A549 (cell line): ENCODE measurements at regions not wholly inside any gene's neighbourhood (a gene's known extent, or its start where the extent isn't known, plus 50 kb on each side); places are given as distances from the start of the nearest gene placed in this dataset.

Experiments used
- FOSL2 ChIP-seq, 2 experiments: fragments of 450-650 bp in 1 of 2; fragments of >200 bp in 1 of 2; sonication (Bioruptor Twin) in 1 of 2; formaldehyde crosslinking; IDR thresholded peaks; 2 replicates each; pipeline versions ENCODE4 v1.5.0 to v1.6.1; 2016 to 2020; ENCODE audit warnings: mild to moderate bottlenecking in 1 of 2, moderate library complexity in 1 of 2
- MAFK ChIP-seq: fragments of 450-650 bp; IDR thresholded peaks from 2 replicates; pipeline ENCODE4 v1.6.1; 2014; ENCODE audit not compliant: partially characterized antibody
- MAX ChIP-seq: IDR thresholded peaks from 2 replicates; pipeline ENCODE4 v1.6.1; 2012
- MAZ ChIP-seq: fragments of 150-350 bp; IDR thresholded peaks from 2 replicates; pipeline ENCODE4 v1.6.1; 2014; ENCODE audit warnings: antibody characterized with exemption, low read depth, low read length, borderline replicate concordance
- NPAS2 ChIP-seq: fragments of 250-450 bp; sonication (Bioruptor Pico); IDR thresholded peaks from 2 replicates; pipeline ENCODE4 v1.8.0; 2022; ENCODE audit warnings: mild to moderate bottlenecking, moderate library complexity, borderline replicate concordance
- PHF8 ChIP-seq: fragments of 200-600 bp; sonication (generic); IDR thresholded peaks from 2 replicates; pipeline ENCODE4 v1.6.1; 2016; ENCODE audit warnings: low read depth, mild to moderate bottlenecking, antibody characterized with exemption, moderate library complexity, borderline replicate concordance
- POLR2A ChIP-seq: IDR thresholded peaks from 2 replicates; pipeline ENCODE4 v1.6.1; 2012; ENCODE audit warnings: mild to moderate bottlenecking, low read length
- RFX5 ChIP-seq: fragments of 450-650 bp; IDR thresholded peaks from 2 replicates; pipeline ENCODE4 v1.7.1; 2014; ENCODE audit warnings: antibody characterized with exemption, mild to moderate bottlenecking, moderate library complexity
- SMC3 ChIP-seq: fragments of >200 bp; sonication (Bioruptor Twin); formaldehyde crosslinking; IDR thresholded peaks from 3 replicates; pipeline ENCODE4 v1.6.1; 2018; ENCODE audit warnings: inconsistent platforms
- TF ChIP-seq, protein P1 (sequence below): fragments of 250-450 bp; sonication (Bioruptor Pico); IDR thresholded peaks from 2 replicates; pipeline ENCODE4 v1.5.0; 2021; ENCODE audit warnings: mild to moderate bottlenecking, moderate library complexity, borderline replicate concordance
- TF ChIP-seq, protein P2 (sequence below): fragments of >200 bp; sonication (Bioruptor Twin); formaldehyde crosslinking; IDR thresholded peaks from 3 replicates; pipeline ENCODE4 v1.5.1; 2016
- TF ChIP-seq, protein P3 (sequence below): IDR thresholded peaks from 2 replicates; pipeline ENCODE4 v1.6.1; 2012; ENCODE audit warnings: low read depth, borderline replicate concordance

GRCh38 chrX:42022158-42022557 is 98.8 kb upstream of the CASK start:
- TF ChIP-seq, protein P1, sequence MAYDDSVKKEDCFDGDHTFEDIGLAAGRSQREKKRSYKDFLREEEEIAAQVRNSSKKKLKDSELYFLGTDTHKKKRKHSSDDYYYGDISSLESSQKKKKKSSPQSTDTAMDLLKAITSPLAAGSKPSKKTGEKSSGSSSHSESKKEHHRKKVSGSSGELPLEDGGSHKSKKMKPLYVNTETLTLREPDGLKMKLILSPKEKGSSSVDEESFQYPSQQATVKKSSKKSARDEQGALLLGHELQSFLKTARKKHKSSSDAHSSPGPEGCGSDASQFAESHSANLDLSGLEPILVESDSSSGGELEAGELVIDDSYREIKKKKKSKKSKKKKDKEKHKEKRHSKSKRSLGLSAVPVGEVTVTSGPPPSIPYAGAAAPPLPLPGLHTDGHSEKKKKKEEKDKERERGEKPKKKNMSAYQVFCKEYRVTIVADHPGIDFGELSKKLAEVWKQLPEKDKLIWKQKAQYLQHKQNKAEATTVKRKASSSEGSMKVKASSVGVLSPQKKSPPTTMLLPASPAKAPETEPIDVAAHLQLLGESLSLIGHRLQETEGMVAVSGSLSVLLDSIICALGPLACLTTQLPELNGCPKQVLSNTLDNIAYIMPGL (CRISPR knock-in tag): no peak
- no peak for TF ChIP-seq SMC3
- TF ChIP-seq MAZ: no peak
- TF ChIP-seq, protein P2, sequence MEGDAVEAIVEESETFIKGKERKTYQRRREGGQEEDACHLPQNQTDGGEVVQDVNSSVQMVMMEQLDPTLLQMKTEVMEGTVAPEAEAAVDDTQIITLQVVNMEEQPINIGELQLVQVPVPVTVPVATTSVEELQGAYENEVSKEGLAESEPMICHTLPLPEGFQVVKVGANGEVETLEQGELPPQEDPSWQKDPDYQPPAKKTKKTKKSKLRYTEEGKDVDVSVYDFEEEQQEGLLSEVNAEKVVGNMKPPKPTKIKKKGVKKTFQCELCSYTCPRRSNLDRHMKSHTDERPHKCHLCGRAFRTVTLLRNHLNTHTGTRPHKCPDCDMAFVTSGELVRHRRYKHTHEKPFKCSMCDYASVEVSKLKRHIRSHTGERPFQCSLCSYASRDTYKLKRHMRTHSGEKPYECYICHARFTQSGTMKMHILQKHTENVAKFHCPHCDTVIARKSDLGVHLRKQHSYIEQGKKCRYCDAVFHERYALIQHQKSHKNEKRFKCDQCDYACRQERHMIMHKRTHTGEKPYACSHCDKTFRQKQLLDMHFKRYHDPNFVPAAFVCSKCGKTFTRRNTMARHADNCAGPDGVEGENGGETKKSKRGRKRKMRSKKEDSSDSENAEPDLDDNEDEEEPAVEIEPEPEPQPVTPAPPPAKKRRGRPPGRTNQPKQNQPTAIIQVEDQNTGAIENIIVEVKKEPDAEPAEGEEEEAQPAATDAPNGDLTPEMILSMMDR: no peak
- TF ChIP-seq, protein P3, sequence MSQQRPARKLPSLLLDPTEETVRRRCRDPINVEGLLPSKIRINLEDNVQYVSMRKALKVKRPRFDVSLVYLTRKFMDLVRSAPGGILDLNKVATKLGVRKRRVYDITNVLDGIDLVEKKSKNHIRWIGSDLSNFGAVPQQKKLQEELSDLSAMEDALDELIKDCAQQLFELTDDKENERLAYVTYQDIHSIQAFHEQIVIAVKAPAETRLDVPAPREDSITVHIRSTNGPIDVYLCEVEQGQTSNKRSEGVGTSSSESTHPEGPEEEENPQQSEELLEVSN: no peak
- no peak for TF ChIP-seq POLR2A
- no peak for TF ChIP-seq FOSL2 (IDR thresholded peaks at IDR 0.05)
- no peak for TF ChIP-seq FOSL2 (CRISPR knock-in tag; IDR thresholded peaks at IDR 0.05)
- no peak for TF ChIP-seq MAFK
- TF ChIP-seq PHF8: no peak
- TF ChIP-seq MAX: no peak
- no peak for TF ChIP-seq RFX5
- no peak for TF ChIP-seq NPAS2
